ENCODE measurements at regions not wholly inside any gene's neighbourhood (a gene's known extent, or its start where the extent isn't known, plus 50 kb on each side); places are given as distances from the start of the nearest gene placed in this dataset.

GRCh38 chr9:13684656-13685055 is 405.2 kb upstream of the MPDZ start:
- no peak overlapping the region for H3K27ac ChIP-seq
- no peak for DNase-seq (ENCODE audit: low read depth, low spot score)

- no peak overlapping the region for H3K27ac ChIP-seq
- no peak for DNase-seq (ENCODE audit: low read depth, low spot score)
Observed at GRCh38 chr9:13677801-13678200, 398.3 kb upstream of the MPDZ start.

DNA sequence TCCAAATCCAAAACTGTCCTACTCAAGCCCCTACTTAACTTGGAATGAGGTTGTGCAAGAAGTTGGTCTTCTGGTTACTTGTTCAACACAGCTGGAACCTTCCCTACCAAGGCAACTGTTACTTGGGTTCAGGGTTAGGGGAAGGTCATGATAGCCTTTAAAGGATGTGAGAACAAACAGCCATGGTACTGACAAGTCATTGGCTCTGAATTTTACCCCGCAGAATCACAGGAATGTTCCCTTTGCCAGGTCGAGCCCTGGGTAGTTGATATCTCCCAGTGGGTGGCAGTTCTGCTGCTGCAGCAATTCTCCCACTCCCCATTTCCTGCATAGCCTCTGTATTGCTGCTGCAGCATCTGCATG is 396.1 kb upstream of the MPDZ start:
- no peak overlapping the region for H3K27ac ChIP-seq
- no peak for DNase-seq (ENCODE audit: low read depth, low spot score)

GRCh38 chr9:13674926-13675637 is 395.6 kb upstream of the MPDZ start:
- no peak overlapping the region for H3K27ac ChIP-seq
- no peak for DNase-seq (ENCODE audit: low read depth, low spot score)

GRCh38 chr9:13673348-13673747 is 393.9 kb upstream of the MPDZ start:
- H3K27ac ChIP-seq, result no peak overlapping the region
- no peak for DNase-seq (ENCODE audit: low read depth, low spot score)

- DNase-seq (ENCODE audit: low read depth, low spot score), result no peak
Observed at GRCh38 chr9:13665418-13666066, 386.1 kb upstream of the MPDZ start.

GRCh38 chr9:13661014-13661413 is 381.5 kb upstream of the MPDZ start:
- DNase-seq (ENCODE audit: low read depth, low spot score), result no peak
- no peak overlapping the region for H3K27ac ChIP-seq

More at GRCh38 chr9:13665418-13666066, 386.1 kb upstream of the MPDZ start:
- no peak overlapping the region for H3K27ac ChIP-seq

DNA sequence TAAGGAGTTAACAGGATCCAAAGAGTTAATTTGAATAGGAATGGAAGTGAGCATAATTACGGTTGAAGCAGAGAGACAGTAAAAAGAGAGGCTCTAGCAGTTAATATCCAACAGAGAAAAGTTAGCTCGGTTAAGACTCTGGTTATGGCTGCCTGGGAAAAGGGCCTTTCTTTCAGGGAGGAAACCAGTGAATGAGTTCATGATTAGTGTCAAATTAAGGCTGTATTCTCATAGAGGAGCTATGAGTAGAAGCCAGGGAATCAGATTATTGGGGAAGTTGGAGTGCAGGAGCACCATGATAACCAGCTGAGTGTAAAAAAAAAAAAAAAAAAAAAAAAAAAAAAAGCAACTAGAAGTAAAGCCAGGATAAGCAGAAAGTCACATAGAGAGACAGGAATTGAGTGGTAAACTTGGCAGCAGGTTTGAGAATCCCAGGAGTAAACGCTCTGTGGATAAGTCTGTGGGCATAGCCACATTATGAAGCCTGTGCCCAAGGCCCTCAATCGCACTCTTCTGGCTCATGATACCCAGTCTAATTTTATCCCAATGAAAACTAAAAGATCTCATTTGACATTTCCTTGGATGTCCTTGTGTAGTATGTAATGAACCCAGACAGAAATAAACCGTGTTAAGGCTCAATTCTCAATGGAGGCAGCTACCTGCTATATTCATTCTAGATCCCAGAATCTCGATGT is 372.6 kb upstream of the MPDZ start:
- DNase-seq (ENCODE audit: low read depth, low spot score), result no peak
- H3K27ac ChIP-seq, result no peak overlapping the region

GRCh38 chr9:13651526-13651925 is 372.0 kb upstream of the MPDZ start:
- no peak for DNase-seq (ENCODE audit: low read depth, low spot score)

GRCh38 chr9:13648676-13649075 is 369.2 kb upstream of the MPDZ start:
- DNase-seq (ENCODE audit: low read depth, low spot score), result no peak
- H3K27ac ChIP-seq, result no peak overlapping the region

More at GRCh38 chr9:13651526-13651925, 372.0 kb upstream of the MPDZ start:
- no peak overlapping the region for H3K27ac ChIP-seq

- no peak overlapping the region for H3K27ac ChIP-seq
- DNase-seq (ENCODE audit: low read depth, low spot score), result no peak
Observed at GRCh38 chr9:13648068-13648467, 368.6 kb upstream of the MPDZ start.

GRCh38 chr9:13646500-13647021 is 367.1 kb upstream of the MPDZ start:
- no peak overlapping the region for H3K27ac ChIP-seq

GRCh38 chr9:13645557-13645956 is 366.1 kb upstream of the MPDZ start:
- H3K27ac ChIP-seq, result no peak overlapping the region

More at GRCh38 chr9:13646500-13647021, 367.1 kb upstream of the MPDZ start:
- DNase-seq (ENCODE audit: low read depth, low spot score), result no peak

GRCh38 chr9:13644675-13645074 is 365.2 kb upstream of the MPDZ start:
- no peak for DNase-seq (ENCODE audit: low read depth, low spot score)
- no peak overlapping the region for H3K27ac ChIP-seq

More at GRCh38 chr9:13645557-13645956, 366.1 kb upstream of the MPDZ start:
- no peak for DNase-seq (ENCODE audit: low read depth, low spot score)

DNA sequence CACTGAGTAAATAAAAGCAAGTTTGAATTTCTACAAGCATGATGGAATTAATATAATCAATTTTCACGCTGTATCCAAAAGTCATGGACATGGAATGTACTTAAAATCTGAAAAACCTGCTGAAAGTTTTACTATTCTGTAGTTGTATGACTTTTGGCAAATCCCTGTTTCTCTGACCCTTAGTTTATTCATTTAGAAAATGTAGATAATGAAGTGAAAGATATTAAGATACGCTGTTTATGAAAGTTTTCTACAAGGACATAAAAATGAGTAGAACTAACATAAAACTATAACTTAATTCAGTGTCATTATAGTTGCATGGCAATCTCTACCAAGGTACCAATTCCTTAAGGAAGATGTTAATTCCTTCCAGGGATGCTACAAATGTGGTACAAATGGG is 363.2 kb upstream of the MPDZ start:
- no peak for DNase-seq (ENCODE audit: low read depth, low spot score)
- H3K27ac ChIP-seq, result no peak overlapping the region

GRCh38 chr9:13629067-13629466 is 349.6 kb upstream of the MPDZ start:
- no peak for DNase-seq (ENCODE audit: low read depth, low spot score)
- no peak overlapping the region for H3K27ac ChIP-seq

DNA sequence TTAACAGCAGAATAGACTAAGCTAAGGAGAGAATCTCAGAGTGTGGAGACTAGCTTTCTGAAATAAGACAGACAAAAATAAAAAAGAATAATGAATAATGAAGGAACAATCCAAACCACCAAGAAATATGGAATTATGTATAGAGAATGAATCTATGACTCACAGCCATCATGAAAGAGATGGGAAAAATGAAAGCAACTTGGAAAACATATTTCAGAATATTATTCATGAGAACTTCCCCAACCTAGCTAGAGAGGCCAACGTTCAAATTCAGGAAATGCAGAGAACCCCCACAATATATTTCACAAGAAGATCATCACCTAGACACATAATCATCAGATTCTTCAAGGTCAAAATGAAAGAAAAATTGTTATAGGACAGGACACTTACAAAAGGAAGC is 349.0 kb upstream of the MPDZ start:
- no peak for DNase-seq (ENCODE audit: low read depth, low spot score)
- H3K27ac ChIP-seq, result no peak overlapping the region

- no peak for DNase-seq (ENCODE audit: low read depth, low spot score)
- no peak overlapping the region for H3K27ac ChIP-seq
Observed at GRCh38 chr9:13627502-13627901, 348.0 kb upstream of the MPDZ start.

- no peak overlapping the region for H3K27ac ChIP-seq
- no peak for DNase-seq (ENCODE audit: low read depth, low spot score)
Observed at GRCh38 chr9:13627071-13627470, 347.6 kb upstream of the MPDZ start.

DNA sequence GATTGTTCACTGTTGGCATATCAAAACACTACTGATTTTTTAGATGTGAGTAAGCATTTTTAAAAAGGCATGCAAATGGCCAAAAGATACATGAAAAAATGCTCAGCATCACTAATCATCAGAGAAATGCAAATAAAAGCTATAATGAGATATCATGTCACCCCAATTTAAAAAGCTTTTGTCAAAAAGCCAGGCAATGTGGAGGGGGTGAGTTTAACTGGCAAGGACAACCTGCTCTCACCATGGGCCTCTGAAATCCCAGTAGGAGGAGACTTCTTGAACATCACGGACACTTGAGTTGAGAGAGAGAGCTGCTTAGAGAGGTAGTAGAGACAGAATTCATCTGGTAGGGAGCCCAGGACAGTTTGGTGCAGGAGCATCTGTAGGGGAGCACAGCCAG is 347.1 kb upstream of the MPDZ start:
- no peak for DNase-seq (ENCODE audit: low read depth, low spot score)
- no peak overlapping the region for H3K27ac ChIP-seq

- no peak overlapping the region for H3K27ac ChIP-seq
- no peak for DNase-seq (ENCODE audit: low read depth, low spot score)
Observed at GRCh38 chr9:13621872-13622564, 342.5 kb upstream of the MPDZ start.

Measured in epithelial cell of prostate (primary cell).